Skeletal muscle tissue (tissue), 3 donors: ENCODE measurements at regions not wholly inside any gene's neighbourhood (a gene's known extent, or its start where the extent isn't known, plus 50 kb on each side); places are given as distances from the start of the nearest gene placed in this dataset.
"Not testable (repeated sequence)": the region's sequence is repeated elsewhere in the genome, so short reads cannot be mapped to it uniquely, and the experiment has no call there.

ENCODE experiments used
- H3K27ac ChIP-seq: one replicate; pipeline ENCODE4 v1.7.0; 2013; ENCODE audit warnings: mild to moderate bottlenecking, low read depth, low read length, inconsistent platforms
- H3K27me3 ChIP-seq, 3 donors: one replicate each; pipeline ENCODE4 v1.7.0; 2013; ENCODE audit warnings: low read length in 3 of 3; ENCODE audit not compliant: control insufficient read depth in 3 of 3, insufficient read depth in 3 of 3
- H3K36me3 ChIP-seq, 3 donors: one replicate each; pipeline ENCODE4 v1.7.0; 2013; ENCODE audit warnings: low read length in 3 of 3; ENCODE audit not compliant: control insufficient read depth in 3 of 3, insufficient read depth in 3 of 3
- H3K4me1 ChIP-seq, 3 donors: one replicate each; pipeline ENCODE4 v1.7.0; 2013; ENCODE audit warnings: low read length in 3 of 3, mild to moderate bottlenecking in 3 of 3; ENCODE audit not compliant: control insufficient read depth in 3 of 3, insufficient read depth in 3 of 3
- H3K4me3 ChIP-seq, 3 donors: one replicate each; pipeline ENCODE4 v1.7.0; 2013; ENCODE audit warnings: low read length in 3 of 3
- H3K9ac ChIP-seq, 3 donors: one replicate each; pipeline ENCODE4 v1.7.0; 2013; ENCODE audit warnings: low read length in 3 of 3, mild to moderate bottlenecking in 3 of 3, moderate library complexity in 2 of 3, low read depth in 1 of 3
- H3K9me3 ChIP-seq, 3 donors: one replicate each; pipeline ENCODE4 v1.7.0; 2013; ENCODE audit warnings: low read length in 3 of 3; ENCODE audit not compliant: control insufficient read depth in 3 of 3
- donor health status: Osteomylitis.

DNA sequence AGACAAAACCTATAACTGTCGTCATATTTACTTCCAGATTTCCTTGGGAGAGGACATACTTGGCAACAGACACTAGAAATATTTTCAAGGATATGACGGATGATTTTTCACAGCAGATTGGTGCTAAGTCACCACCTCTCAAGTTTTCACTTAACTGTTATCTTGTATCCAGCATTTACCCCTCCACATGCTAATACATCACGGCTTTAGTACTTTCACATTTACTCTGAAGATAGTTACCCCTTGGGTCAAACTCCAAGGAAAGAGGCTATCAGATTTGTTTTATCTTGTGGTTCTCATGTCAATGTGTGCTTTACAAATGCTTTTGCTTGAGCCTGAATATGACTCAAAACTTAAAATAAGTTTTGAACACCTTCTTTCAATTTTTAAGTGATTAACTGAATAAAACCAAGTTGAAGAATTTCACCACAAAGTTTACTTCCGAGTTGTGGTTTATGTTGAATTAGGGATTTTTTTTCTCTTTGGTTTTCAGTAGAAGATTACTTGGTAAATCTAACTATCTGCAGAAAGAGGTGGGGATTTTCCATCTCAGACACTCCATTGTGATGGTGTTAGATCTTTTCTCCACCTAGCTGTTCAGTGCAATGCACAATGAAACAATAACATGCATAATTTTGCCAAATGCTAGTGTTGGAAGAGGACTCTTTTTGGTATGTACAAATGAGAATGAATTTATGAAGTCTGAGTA is 75.4 kb upstream of the FAT1 start:
- H3K27ac ChIP-seq = no peak overlapping the region

DNA sequence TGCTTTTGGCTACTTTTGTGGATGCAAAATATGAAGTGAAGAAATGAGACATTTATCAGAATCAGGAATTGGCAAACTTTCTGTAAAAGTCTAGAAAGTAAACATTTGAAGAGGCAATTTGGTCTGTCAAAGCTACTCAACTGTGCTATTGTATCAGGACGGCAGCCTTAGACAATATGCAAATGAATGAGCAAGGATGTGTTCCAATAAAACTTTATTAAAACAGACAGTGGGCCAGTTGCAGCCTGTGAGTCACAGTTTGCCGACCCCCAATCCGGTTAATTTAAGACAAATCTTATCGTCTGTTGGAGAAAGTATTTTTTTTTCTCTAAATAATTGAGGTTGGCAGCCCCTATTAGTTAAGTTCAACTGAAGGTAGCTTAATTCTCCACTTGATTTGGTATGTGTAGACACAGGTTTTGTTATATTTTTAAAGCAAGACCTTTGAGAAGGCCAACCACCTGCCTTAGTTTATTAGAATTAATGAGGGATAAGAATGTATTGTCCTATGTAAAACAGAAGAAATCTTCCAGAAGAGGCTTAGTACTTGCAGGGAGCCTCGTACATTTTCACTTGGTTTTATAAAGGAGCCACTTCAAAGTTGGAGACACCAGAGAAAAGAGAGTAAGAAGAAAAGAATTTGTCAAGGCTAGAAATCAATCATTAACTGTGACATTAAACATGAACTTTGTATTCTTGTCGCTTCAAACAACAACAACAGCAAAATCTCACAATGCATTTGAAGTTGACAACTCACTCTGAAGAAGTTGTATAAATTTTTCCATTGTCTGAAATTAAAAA is 81.6 kb upstream of the FAT1 start:
- Histone ChIP-seq H3K9ac (no peak overlapping the region), H3K4me1 (no peaks in the 10 kb centered on the region), H3K9me3 (no peaks in the 10 kb centered on the region), H3K27me3 (no peaks in the 10 kb centered on the region), H3K4me3 (no peak overlapping the region), H3K27ac (no peak overlapping the region), H3K36me3 (no peaks in the 10 kb centered on the region)

More for the DNA sequence above, 75.4 kb upstream of the FAT1 start:
- peaks cover 0 to 2% (median 0%) of the 10 kb centered on the region in 3 donors for H3K9me3 ChIP-seq
- no peaks in the 10 kb centered on the region for H3K36me3 ChIP-seq
- no peaks in the 10 kb centered on the region for H3K27me3 ChIP-seq
- no peaks in the 10 kb centered on the region for H3K4me1 ChIP-seq
- no peak overlapping the region for H3K4me3 ChIP-seq
- no peak overlapping the region for H3K9ac ChIP-seq

DNA sequence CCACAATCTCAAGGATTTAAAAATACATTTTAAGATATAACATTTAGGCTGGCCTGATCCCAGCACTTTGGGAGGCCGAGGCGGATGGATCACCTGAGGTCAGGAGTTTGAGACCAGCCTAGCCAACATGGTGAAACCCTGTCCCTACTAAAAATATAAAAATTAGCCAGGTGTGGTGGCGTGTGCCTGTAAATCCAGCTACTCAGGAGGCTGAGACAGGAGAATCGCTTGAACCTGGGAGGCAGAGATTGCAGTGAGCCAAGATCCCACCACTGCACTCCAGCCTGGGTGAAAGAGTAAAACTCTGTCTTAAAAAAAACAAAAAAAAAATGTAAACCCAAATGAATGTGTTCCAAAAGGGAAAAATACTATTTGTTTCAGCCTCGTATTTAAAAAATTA is 82.3 kb upstream of the FAT1 start:
- not testable (repeated sequence) for H3K4me3 ChIP-seq, H3K9me3 ChIP-seq, H3K36me3 ChIP-seq, H3K4me1 ChIP-seq, H3K9ac ChIP-seq, H3K27ac ChIP-seq, H3K27me3 ChIP-seq

DNA sequence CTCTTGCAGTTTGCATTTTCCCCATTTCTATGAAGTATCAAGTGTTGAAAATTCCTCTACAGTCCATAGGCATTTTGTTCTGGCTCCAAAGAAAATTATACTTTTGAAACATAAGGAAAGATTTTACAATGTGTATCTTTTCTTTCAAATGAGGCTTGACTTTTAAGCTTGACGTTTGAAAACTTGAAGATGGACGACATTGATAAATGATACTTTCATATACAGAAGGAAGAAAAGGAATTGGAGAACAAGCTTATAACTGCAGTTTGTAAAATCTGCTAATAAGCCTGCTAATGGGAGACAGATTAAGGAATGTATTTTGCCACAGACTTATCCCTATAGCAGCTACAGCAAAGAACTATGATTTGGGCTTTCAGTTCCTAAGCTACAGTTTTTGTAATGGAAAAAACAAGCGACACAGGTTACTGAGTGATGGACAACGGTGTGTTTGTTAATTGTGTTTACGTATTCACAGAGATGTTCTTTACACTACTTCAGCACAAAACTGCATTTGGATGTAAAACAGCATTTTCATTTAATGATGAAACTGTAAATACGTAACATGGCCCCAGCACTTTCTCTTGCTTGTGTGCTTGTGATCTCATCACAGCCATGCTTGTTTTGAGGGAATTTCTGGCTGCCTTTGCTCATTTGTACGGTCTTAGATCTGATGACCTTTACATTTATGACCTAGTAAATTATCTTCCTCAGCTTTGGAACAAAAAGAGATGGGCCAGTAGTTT is 83.2 kb upstream of the FAT1 start:
- H3K4me1 ChIP-seq = no peaks in the 10 kb centered on the region
- no peaks in the 10 kb centered on the region for H3K27me3 ChIP-seq
- H3K9me3 ChIP-seq = no peaks in the 10 kb centered on the region
- H3K4me3 ChIP-seq = no peak overlapping the region
- H3K36me3 ChIP-seq = no peaks in the 10 kb centered on the region
- H3K9ac ChIP-seq = no peak overlapping the region
- H3K27ac ChIP-seq = no peak overlapping the region

DNA sequence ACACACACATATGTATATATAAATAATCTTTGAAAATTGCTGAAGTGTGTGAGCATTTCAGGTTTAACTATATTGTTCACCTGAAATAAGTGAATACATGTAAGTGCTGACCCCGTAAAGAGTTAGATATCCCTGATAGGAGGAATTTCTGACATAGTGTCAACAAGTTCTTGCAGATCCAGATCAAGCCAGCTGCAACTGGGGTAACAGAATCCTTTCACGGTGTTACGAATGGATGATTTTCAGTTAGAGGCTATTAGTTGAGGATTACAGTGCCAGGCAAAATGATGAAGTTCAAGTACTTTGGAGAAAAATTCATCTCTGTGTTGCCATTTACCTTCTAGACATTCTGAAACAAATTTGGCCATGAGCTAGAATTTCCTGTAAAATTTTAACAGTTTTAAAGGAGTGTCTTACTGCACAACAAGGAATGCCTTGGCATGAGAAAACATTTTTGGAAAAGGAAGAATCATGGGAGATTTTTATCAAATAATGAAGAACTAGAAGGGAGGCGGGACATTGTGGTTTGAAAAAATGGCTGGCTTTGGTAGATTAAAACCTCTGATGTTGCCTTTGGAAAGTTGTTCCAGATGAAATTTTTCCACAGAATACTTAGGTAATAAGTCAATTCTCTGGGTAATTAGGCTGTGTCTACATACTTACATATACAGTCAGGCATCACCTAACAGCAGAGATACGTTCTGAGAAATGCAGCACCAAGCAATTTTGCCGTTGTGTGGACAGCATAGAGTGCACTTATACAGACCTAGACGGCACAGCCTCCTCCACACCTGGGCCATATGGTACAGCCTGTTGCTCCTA is 84.4 kb upstream of the FAT1 start:
- Histone ChIP-seq H3K9ac (no peak overlapping the region), H3K4me1 (no peaks in the 10 kb centered on the region), H3K4me3 (no peak overlapping the region), H3K9me3 (no peaks in the 10 kb centered on the region), H3K27ac (no peak overlapping the region), H3K36me3 (no peaks in the 10 kb centered on the region), H3K27me3 (no peaks in the 10 kb centered on the region)

DNA sequence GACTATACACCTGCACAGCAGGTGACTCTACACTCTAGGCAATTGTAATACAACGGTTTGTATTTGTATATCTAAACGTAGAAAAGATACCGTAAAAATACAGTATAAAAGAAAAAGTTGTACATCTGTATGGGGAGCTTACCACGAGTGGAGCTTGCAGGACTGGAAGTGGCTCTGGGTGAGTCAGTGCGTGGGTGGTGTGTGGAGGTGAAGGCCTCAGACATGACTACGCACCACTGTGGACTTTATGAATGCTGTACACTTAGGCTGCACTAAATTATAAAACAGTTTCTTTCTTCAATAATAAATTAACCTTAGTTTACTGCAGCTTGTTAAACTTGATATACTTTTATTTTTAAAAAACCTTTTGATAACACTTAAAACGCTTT is 85.0 kb upstream of the FAT1 start:
- Histone ChIP-seq H3K27ac (no peak overlapping the region), H3K27me3 (no peaks in the 10 kb centered on the region), H3K9me3 (no peaks in the 10 kb centered on the region), H3K36me3 (no peaks in the 10 kb centered on the region), H3K9ac (no peak overlapping the region), H3K4me1 (no peaks in the 10 kb centered on the region), H3K4me3 (no peak overlapping the region)

DNA sequence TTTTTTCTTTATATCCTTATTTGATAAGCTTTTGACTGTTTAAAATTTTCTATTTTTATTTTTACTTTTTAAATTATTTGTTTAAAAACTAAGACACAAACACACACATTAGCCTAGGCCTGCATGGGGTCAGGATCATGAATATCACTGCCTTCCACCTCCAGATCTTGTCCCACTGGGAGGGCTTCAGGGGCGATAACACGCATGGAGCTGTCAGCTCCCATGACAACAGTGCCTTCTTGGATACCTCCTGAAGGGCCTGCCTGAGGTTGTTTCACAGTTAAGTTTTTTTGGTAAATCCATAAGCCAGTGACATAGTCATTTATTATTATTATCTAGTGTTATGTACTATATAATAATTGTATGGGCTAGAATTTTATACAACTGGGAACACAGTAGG is 85.4 kb upstream of the FAT1 start:
- no peaks in the 10 kb centered on the region for H3K27me3 ChIP-seq
- no peaks in the 10 kb centered on the region for H3K36me3 ChIP-seq
- no peaks in the 10 kb centered on the region for H3K4me1 ChIP-seq
- H3K9me3 ChIP-seq = no peaks in the 10 kb centered on the region
- H3K9ac ChIP-seq = no peak overlapping the region
- H3K4me3 ChIP-seq = no peak overlapping the region
- H3K27ac ChIP-seq = no peak overlapping the region

DNA sequence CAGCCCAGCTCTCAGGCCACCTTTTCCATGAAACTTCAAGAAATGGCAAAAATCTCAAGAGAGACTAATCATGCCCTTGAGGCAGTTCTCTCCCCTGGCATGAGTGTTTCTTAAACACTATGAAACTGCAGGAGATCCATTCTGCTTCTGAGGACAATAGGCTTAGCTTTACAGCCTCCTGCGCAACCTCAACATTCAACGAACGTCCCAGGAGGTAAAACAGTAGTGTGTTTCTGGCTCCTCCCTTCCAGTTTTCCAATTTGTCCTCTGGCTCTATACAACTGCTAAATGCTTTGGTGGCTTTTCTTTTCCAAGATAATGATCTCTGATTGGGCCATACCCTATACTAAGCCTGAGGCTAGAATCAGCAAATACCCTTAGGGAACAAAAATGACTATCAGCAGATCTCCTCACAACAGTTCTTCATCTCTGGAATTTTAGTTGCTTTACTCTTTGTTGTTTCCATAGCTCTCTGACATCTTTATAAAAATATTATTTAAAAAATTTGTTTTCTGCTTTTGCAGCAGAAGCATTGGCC is 87.0 kb upstream of the FAT1 start:
- Histone ChIP-seq H3K36me3 (no peaks in the 10 kb centered on the region), H3K9ac (no peak overlapping the region), H3K27ac (no peak overlapping the region), H3K27me3 (no peaks in the 10 kb centered on the region), H3K4me3 (no peak overlapping the region), H3K9me3 (no peaks in the 10 kb centered on the region), H3K4me1 (no peaks in the 10 kb centered on the region)

DNA sequence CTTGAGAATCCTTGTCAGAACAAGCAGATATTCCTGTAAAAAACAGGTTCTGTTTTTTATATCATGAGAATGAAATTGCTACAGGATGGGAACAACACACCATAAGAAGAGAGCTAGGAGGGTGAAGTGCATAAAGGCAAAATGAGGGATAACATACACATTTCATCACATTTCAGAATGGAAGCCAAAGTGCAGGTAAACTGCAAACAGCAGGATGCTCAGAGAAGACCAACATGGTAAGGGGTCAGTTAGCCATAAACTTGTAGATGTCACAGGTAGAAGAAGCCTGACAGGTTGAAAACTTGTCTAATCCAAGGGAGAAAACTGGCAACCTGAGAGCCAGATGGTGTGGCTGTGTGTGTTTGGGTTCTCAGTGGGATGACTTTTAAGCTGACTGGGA is 88.9 kb upstream of the FAT1 start:
- H3K4me1 ChIP-seq = no peaks in the 10 kb centered on the region
- H3K27ac ChIP-seq = no peak overlapping the region
- no peaks in the 10 kb centered on the region for H3K27me3 ChIP-seq
- no peaks in the 10 kb centered on the region for H3K9me3 ChIP-seq
- no peak overlapping the region for H3K4me3 ChIP-seq
- H3K36me3 ChIP-seq = no peaks in the 10 kb centered on the region
- H3K9ac ChIP-seq = no peak overlapping the region
